Activated naive CD8-positive, alpha-beta T cell (primary cell): ENCODE measurements at regions not wholly inside any gene's neighbourhood (a gene's known extent, or its start where the extent isn't known, plus 50 kb on each side); places are given as distances from the start of the nearest gene placed in this dataset.
"Not testable (repeated sequence)": the region's sequence is repeated elsewhere in the genome, so short reads cannot be mapped to it uniquely, and the experiment has no call there.

ENCODE experiments used
- H3K27ac Mint-ChIP-seq: one replicate; pipeline ENCODE4 v1.8.0; 2021; ENCODE audit warnings: mixed read lengths
- H3K27me3 Mint-ChIP-seq: one replicate; pipeline ENCODE4 v1.8.0; 2021; ENCODE audit warnings: mixed read lengths
- H3K36me3 Mint-ChIP-seq: one replicate; pipeline ENCODE4 v1.8.0; 2021; ENCODE audit warnings: mixed read lengths
- H3K4me1 Mint-ChIP-seq: one replicate; pipeline ENCODE4 v1.8.0; 2021; ENCODE audit warnings: low read depth, mixed read lengths
- H3K4me3 Mint-ChIP-seq: one replicate; pipeline ENCODE4 v1.8.0; 2021; ENCODE audit warnings: mild to moderate bottlenecking, mixed read lengths
- H3K9me3 Mint-ChIP-seq: one replicate; pipeline ENCODE4 v1.8.0; 2021; ENCODE audit warnings: low read depth, mixed read lengths

DNA sequence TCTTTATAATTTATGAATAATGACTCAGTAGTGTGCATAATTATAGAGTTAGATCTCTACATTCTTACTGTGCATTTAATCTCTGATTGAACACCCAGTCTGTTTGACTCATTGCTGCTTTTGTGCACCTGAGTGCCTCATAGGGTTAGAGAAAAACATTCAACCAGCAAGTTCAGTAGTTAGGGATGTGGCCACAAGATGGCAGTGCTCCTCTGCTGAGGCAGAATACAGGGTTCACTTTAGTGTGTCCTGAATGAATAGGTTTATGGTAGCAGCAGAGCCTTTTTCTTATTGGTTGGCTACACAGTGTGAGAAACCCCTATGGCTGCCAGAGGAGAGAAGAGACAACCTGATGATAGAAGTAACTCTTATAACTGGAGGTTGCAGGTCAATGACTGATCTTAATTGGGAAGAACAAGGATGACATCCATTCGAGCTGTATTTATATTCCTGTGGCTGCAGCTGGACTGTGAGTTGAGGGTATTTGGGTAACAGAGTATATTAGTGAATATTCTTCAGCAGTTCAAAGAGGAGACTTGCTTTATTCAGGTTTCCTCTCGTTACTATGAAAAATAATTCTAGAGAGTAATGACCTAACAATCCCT is 194.9 kb upstream of the OR4E1 start:
- no peaks in the 10 kb centered on the region for H3K36me3 Mint-ChIP-seq
- no peaks in the 10 kb centered on the region for H3K9me3 Mint-ChIP-seq
- peak overlapping the region; percentile 86 for H3K27ac Mint-ChIP-seq
- H3K27me3 Mint-ChIP-seq = no peaks in the 10 kb centered on the region
- peak overlapping the region; percentile 77 for H3K4me3 Mint-ChIP-seq
- peaks cover 37% of the 10 kb centered on the region for H3K4me1 Mint-ChIP-seq

DNA sequence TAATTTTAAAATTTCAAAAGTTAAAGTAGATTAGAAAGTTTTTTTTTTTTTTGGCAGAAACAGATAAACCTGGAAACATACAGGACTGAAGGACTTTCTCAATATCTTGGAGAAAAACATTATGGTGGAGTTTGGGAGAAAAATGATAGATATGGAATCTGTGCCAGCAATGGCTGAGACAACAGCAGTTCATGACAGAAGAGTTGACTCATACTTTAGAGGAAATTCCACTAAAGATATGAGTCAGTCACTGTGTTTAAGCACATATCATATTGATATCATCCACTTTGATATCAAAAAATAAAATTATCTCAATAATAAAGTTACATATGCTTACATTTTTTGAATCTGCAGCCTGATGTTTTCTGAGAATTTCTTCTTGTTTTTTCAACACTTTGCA is 193.9 kb upstream of the OR4E1 start:
- H3K27ac Mint-ChIP-seq = peak overlapping the region; percentile 86
- peak overlapping the region; percentile 77 for H3K4me3 Mint-ChIP-seq
- H3K9me3 Mint-ChIP-seq = no peaks in the 10 kb centered on the region
- H3K4me1 Mint-ChIP-seq = peaks cover 28% of the 10 kb centered on the region
- H3K27me3 Mint-ChIP-seq = no peaks in the 10 kb centered on the region
- no peaks in the 10 kb centered on the region for H3K36me3 Mint-ChIP-seq

DNA sequence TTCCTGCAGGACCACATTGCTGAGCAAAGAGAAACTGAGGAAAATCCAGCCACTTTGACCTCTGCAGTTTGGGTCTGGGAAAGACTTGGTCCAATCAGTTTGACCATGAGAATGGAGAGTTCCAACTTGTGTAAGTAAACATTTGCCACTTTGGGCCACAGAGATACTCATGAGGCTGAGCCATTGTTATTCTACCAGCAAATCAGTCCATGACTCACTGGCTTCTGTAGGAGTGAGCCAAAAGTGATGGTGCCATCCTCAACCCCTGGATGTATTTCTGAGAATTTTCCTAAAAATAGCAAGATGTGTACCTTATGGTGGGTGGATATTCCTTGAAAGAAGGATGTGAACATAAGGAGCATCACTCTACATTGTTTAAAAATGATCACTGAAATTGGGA is 192.9 kb upstream of the OR4E1 start:
- peak overlapping the region; percentile 83 for H3K27ac Mint-ChIP-seq
- no peaks in the 10 kb centered on the region for H3K36me3 Mint-ChIP-seq
- H3K4me3 Mint-ChIP-seq = peak overlapping the region; percentile 65
- H3K4me1 Mint-ChIP-seq = peaks cover 28% of the 10 kb centered on the region
- no peaks in the 10 kb centered on the region for H3K27me3 Mint-ChIP-seq
- H3K9me3 Mint-ChIP-seq = no peaks in the 10 kb centered on the region

DNA sequence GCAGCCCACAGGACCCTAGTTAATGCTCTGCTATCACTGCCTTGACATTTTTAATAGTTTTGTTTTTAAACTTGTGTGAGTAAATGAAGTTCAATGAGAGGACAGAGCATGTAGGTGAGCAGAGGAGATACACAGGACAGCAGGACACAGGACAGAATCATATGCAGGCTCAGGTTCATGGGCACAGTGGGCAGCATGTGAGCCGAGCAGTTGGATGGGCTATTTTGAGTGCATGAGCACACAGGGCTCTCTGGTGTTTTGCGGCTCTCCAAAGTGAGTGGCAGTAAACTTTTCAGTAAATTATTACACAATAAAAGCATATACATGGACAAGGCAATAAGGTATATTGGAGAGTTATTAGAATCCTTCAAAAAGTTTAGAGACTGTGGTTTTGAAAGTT is 189.7 kb upstream of the OR4E1 start:
- H3K4me1 Mint-ChIP-seq = peaks cover 20% of the 10 kb centered on the region
- peak overlapping the region; percentile 78 for H3K4me3 Mint-ChIP-seq
- H3K27me3 Mint-ChIP-seq = peaks cover 2% of the 10 kb centered on the region
- no peaks in the 10 kb centered on the region for H3K9me3 Mint-ChIP-seq
- no peaks in the 10 kb centered on the region for H3K36me3 Mint-ChIP-seq
- peak overlapping the region; percentile 78 for H3K27ac Mint-ChIP-seq

DNA sequence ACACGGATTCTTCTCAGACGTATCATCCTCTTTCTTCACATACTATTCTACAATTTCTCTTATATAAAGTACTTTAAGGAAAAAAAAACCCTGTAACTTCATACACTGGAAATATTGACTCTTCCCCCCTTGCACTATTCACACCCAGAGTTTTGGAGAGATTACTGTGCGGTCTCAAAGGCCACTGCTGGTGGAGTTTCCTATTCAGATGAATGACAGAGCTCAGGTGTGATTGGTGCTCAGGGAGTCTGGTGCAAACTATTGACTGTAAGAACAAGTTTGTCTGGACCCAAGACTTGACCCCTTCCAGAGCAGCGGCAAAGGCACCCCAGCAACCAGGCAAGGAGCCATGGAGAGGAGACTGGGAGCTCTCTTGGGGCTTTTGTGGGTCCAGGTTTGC is 187.5 kb upstream of the OR4E1 start:
- Mint-ChIP-seq H3K4me3 (peak overlapping the region; percentile 81), H3K27me3 (peaks cover 2% of the 10 kb centered on the region), H3K27ac (peak overlapping the region; percentile 81), H3K4me1 (peaks cover 4% of the 10 kb centered on the region), H3K36me3 (no peaks in the 10 kb centered on the region), H3K9me3 (no peaks in the 10 kb centered on the region)

DNA sequence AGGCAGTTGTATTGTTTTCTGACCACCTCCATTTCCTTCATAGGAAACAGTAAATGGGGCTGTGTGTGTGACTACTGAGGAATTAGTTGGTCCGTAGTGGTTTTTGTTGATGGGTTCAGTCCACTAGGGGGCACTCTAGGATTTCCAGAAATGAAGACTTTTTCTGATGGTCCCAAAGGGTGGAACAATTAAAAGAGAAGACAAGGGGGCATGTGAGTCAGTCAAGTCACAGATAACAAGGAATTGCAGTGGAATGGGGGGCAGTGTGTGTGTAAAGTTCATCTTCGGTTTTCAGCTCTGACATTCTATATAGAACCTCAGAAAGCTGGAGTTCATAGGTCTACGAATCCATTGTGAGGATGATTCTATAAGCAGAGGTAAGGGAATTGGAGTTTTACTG is 186.6 kb upstream of the OR4E1 start:
- peak overlapping the region; percentile 82 for H3K27ac Mint-ChIP-seq
- peaks cover 2% of the 10 kb centered on the region for H3K27me3 Mint-ChIP-seq
- H3K4me3 Mint-ChIP-seq = peak overlapping the region; percentile 81
- no peaks in the 10 kb centered on the region for H3K9me3 Mint-ChIP-seq
- peaks cover 4% of the 10 kb centered on the region for H3K4me1 Mint-ChIP-seq
- H3K36me3 Mint-ChIP-seq = no peaks in the 10 kb centered on the region

DNA sequence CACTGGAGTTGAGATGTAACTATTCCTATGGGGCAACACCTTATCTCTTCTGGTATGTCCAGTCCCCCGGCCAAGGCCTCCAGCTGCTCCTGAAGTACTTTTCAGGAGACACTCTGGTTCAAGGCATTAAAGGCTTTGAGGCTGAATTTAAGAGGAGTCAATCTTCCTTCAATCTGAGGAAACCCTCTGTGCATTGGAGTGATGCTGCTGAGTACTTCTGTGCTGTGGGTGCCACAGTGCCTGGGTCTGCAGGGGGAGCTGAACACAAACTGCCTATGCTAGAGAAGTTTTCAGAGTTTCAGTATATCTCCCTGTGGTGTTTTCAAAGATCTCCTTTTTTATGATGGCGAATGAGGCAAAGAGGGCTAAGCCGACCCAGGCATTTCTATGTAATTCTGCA is 179.2 kb upstream of the OR4E1 start:
- peak overlapping the region; percentile 69 for H3K27ac Mint-ChIP-seq
- peak overlapping the region; percentile 76 for H3K4me3 Mint-ChIP-seq
- H3K36me3 Mint-ChIP-seq = no peaks in the 10 kb centered on the region
- peaks cover 2% of the 10 kb centered on the region for H3K27me3 Mint-ChIP-seq
- peaks cover 22% of the 10 kb centered on the region for H3K4me1 Mint-ChIP-seq
- H3K9me3 Mint-ChIP-seq = no peaks in the 10 kb centered on the region

DNA sequence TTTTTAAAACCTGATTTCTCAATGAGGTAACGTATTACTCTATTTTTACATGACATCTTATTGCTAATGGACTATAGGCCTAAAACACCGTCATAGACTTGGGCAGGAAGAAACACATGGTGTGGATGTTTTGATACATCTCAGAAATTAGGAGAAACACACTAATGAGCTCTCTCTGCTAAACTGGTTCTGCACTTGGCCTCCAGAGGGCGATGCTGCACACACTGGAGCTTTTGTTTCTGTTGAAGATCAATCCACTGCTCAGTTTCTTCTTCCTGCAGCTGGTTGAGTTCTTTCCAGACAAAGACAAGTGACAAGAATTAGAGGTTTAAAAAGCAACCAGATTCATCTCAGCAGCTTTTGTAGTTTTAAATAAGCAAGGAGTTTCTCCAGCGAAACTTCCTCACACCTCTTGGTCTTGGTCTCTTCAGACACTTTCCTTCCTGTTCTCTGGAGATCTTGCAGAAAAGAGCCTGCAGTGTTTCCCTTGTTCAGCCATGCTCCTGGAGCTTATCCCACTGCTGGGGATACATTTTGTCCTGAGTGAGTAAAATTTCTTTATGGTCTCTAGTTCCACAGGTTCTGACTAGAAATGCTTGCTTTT is 178.5 kb upstream of the OR4E1 start:
- Mint-ChIP-seq H3K4me1 (peaks cover 22% of the 10 kb centered on the region), H3K36me3 (no peaks in the 10 kb centered on the region), H3K9me3 (no peaks in the 10 kb centered on the region), H3K4me3 (peak overlapping the region; percentile 76), H3K27me3 (peaks cover 2% of the 10 kb centered on the region), H3K27ac (peak overlapping the region; percentile 90)

DNA sequence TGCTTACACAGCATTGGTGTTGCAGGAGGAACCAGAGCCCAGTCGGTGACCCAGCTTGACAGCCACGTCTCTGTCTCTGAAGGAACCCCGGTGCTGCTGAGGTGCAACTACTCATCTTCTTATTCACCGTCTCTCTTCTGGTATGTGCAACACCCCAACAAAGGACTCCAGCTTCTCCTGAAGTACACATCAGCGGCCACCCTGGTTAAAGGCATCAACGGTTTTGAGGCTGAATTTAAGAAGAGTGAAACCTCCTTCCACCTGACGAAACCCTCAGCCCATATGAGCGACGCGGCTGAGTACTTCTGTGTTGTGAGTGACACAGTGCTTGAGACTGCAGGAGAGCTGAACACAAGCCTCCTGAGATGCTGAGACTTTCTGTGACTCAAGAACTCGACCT is 173.3 kb upstream of the OR4E1 start:
- H3K36me3 Mint-ChIP-seq, H3K9me3 Mint-ChIP-seq, H3K27me3 Mint-ChIP-seq: not testable (repeated sequence)
- peak overlapping the region; percentile 91 for H3K4me3 Mint-ChIP-seq
- peak overlapping the region; percentile 94 for H3K27ac Mint-ChIP-seq
- peaks cover 15% of the 10 kb centered on the region for H3K4me1 Mint-ChIP-seq

DNA sequence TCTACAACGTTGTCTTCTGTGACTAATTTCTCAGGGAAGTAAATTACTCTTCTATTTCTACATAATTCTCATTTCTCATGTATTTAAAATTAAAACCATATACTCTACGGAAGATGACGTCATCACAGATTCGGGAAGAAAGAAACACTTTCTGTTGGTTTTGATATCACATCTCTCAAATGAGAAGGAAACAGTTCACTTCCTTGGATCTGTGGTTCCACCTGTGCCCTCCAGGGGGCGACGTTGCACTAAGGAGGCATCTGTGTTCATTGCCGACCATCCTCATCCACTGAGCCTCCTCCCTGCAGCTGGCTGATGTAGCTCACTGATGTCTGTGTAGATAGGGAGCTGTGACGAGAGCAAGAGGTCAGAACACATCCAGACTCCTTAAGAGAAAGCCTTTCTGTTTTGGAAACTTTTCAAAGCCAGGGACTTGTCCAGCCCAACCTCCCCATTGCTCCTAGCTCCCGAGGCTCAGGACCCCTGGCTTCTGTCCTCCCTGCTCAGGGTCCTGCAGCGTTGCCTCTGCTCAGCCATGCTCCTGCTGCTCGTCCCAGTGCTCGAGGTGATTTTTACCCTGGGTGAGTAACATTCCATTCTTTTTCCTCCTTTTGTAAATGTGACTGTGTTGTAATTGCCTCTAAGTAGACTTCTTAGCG is 172.7 kb upstream of the OR4E1 start:
- Mint-ChIP-seq H3K27ac (peak overlapping the region; percentile 94), H3K9me3 (no peaks in the 10 kb centered on the region), H3K27me3 (peaks cover 7% of the 10 kb centered on the region), H3K36me3 (no peaks in the 10 kb centered on the region), H3K4me1 (peaks cover 11% of the 10 kb centered on the region), H3K4me3 (peak overlapping the region; percentile 91)

DNA sequence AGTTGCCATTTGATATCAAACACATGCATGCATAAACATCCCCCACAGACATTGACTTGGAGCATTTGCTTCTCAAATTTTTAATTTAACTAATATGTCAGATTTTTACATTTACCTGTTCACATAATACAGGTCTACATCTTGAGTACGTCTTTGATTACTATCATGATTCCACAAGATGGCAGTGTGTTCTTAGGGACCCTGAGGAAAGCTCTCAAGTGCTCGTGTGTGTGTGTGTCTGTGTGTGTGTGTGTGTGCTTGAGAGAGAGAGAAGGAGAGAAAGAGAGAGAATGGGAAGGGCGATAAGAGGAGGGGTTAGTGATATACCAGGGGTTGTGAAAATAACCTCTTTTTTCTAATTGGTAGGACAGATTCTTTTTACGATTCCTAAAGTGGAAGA is 167.1 kb upstream of the OR4E1 start:
- H3K4me3 Mint-ChIP-seq = peak overlapping the region; percentile 72
- H3K27ac Mint-ChIP-seq = peak overlapping the region; percentile 66
- H3K4me1 Mint-ChIP-seq = peaks cover 4% of the 10 kb centered on the region
- no peaks in the 10 kb centered on the region for H3K9me3 Mint-ChIP-seq
- peaks cover 10% of the 10 kb centered on the region for H3K27me3 Mint-ChIP-seq
- H3K36me3 Mint-ChIP-seq = no peaks in the 10 kb centered on the region

DNA sequence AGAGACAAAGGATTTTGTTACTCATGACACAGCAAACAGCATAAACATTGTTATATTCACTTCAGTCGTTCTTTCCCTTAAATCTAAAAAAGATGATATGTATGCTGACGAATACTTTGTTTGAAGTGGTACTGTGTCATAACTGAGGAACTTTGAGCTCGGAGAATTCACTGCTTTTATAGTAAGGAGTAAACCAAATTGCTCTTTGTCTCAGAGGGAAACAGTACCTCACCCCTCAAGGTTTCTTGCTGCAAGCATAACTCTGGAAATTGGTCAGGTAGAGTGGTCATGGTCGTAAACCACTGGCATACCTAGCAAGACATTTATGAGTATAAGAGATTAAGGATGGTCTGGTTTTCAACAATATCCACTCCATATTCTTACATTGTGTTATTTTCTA is 160.2 kb upstream of the OR4E1 start:
- H3K27me3 Mint-ChIP-seq = peaks cover 6% of the 10 kb centered on the region
- no peaks in the 10 kb centered on the region for H3K4me1 Mint-ChIP-seq
- no peak overlapping the region for H3K4me3 Mint-ChIP-seq
- no peak overlapping the region for H3K27ac Mint-ChIP-seq
- H3K9me3 Mint-ChIP-seq = no peaks in the 10 kb centered on the region
- H3K36me3 Mint-ChIP-seq = no peaks in the 10 kb centered on the region

DNA sequence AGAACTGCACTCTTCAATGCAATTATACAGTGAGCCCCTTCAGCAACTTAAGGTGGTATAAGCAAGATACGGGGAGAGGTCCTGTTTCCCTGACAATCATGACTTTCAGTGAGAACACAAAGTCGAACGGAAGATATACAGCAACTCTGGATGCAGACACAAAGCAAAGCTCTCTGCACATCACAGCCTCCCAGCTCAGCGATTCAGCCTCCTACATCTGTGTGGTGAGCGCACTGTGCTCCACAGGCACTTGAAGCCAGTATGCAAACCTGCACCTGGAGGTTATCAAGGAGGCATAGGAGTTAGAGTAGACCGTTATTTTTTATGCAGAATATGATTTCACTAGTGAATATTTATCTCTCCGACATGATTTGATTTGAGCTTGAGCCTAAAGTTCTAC is 152.2 kb upstream of the OR4E1 start:
- H3K27ac Mint-ChIP-seq = no peak overlapping the region
- no peaks in the 10 kb centered on the region for H3K36me3 Mint-ChIP-seq
- H3K4me1 Mint-ChIP-seq = peaks cover 7% of the 10 kb centered on the region
- no peaks in the 10 kb centered on the region for H3K9me3 Mint-ChIP-seq
- peak overlapping the region; percentile 75 for H3K4me3 Mint-ChIP-seq
- H3K27me3 Mint-ChIP-seq = peaks cover 13% of the 10 kb centered on the region

DNA sequence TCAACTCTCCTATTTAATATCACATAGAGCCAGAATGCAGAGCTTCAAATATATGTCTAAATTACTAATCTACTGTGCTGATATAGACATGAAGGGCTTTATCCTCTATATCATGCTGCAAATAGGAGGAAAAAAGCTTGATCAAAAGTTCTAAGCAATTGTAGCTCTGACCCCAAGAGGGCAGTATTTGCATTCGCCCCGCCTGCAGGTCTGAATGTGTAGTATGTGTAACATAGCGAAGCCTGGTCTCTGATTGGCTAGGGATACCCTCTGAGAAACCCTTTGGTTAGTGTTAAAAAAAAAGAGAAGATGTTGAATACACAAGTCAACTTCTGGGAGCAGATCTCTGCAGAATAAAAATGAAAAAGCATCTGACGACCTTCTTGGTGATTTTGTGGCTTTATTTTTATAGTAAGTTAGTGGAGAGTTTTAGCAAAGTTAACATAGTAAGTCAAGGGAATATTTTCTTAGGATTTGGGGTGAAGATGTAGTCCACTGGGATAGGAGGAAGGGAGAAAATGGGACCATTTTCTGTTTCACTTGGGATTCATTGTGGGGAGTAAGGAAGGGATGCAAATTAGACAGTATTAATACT is 151.6 kb upstream of the OR4E1 start:
- Mint-ChIP-seq H3K36me3 (no peaks in the 10 kb centered on the region), H3K4me1 (peaks cover 9% of the 10 kb centered on the region), H3K27me3 (peaks cover 15% of the 10 kb centered on the region), H3K4me3 (peak overlapping the region; percentile 75), H3K9me3 (no peaks in the 10 kb centered on the region), H3K27ac (peak overlapping the region; percentile 46)

DNA sequence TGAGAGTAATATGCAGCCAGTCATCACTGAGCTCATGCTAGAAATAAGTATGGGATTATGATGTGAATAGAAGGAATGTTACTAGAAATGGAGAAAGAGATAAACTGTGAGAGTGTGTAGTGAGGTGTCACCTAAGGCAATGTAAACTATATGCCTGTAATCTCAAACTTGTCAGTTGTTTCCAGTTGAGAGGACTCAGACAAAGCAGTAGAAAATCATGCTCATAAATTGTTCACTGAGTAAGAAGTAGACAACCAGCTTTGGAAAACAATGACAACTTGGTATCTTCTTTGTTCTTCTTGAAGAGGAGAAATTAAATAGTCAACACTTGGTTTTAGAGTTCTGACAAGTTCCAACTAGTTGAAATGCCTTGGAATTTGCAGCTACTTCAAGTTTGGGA is 148.5 kb upstream of the OR4E1 start:
- H3K4me1 Mint-ChIP-seq = peaks cover 9% of the 10 kb centered on the region
- no peak overlapping the region for H3K4me3 Mint-ChIP-seq
- H3K9me3 Mint-ChIP-seq = peaks cover 2% of the 10 kb centered on the region
- peaks cover 13% of the 10 kb centered on the region for H3K27me3 Mint-ChIP-seq
- H3K36me3 Mint-ChIP-seq = no peaks in the 10 kb centered on the region
- H3K27ac Mint-ChIP-seq = no peak overlapping the region
